ENCODE measurements at regions not wholly inside any gene's neighbourhood (a gene's known extent, or its start where the extent isn't known, plus 50 kb on each side); places are given as distances from the start of the nearest gene placed in this dataset.

DNA sequence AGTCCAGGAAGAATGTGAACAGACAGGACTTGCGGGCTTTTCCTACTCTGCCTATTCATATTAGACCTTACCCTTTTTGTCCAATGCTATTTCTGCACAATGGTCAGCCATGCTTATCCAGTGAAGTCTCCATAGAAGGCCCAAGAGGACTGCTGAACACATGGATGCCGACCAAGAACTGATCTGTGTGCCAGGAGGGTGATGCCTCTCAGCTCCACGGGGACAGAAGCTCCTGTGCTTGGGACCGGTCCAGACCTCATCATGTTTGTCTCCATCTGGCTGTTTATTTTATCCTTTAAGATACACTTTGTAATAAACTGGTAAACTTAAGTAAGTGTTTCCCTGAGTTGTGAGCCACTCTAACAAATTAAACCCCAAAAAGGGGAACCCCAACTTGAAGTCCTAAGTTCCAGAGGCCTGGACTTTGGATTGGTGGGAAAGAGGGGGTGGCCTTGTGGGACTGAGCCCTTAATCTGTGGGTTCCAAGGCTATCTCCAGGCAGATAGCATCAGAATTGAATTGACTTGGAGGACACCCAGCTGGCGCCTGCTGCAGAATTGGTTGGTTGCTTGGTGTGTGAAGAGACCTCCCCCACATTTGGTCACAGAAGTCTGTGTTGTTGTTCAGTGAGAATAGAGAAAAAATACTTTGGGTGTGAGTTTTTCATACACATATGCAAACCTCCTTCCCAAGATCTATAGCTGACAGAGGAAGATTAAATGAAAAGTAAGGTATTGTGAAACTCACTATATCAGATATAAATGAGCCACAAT is 57.9 kb upstream of the ANKH start:
- TF ChIP-seq, protein P1, sequence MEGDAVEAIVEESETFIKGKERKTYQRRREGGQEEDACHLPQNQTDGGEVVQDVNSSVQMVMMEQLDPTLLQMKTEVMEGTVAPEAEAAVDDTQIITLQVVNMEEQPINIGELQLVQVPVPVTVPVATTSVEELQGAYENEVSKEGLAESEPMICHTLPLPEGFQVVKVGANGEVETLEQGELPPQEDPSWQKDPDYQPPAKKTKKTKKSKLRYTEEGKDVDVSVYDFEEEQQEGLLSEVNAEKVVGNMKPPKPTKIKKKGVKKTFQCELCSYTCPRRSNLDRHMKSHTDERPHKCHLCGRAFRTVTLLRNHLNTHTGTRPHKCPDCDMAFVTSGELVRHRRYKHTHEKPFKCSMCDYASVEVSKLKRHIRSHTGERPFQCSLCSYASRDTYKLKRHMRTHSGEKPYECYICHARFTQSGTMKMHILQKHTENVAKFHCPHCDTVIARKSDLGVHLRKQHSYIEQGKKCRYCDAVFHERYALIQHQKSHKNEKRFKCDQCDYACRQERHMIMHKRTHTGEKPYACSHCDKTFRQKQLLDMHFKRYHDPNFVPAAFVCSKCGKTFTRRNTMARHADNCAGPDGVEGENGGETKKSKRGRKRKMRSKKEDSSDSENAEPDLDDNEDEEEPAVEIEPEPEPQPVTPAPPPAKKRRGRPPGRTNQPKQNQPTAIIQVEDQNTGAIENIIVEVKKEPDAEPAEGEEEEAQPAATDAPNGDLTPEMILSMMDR (IDR thresholded peaks at IDR 0.05), result no peak
- no peak for TF ChIP-seq POLR2A (IDR thresholded peaks at IDR 0.05)

Measured in uterus (tissue), 2 donors.